Activated CD8-positive, alpha-beta T cell treated with anti-CD3 and anti-CD28 coated beads, Interleukin-2, amount 10 ng/mL, durations not matched to agents 7 days and 5 days (primary cell): ENCODE measurements at regions not wholly inside any gene's neighbourhood (a gene's known extent, or its start where the extent isn't known, plus 50 kb on each side); places are given as distances from the start of the nearest gene placed in this dataset.

Experiments
- ATAC-seq: fragments of 150-1000 bp; cut with Tn5 transposase; one replicate; pipeline ENCODE4 v1.10.0; 2021; ENCODE audit warnings: moderate library complexity
- CTCF ChIA-PET: fragments of 350-600 bp; sonication (Branson Sonifier 250); formaldehyde crosslinking; loops from one replicate; lab custom pipeline; 2021; ENCODE audit warnings: antibody characterized with exemption; lab: Charles Lee
- POLR2A ChIA-PET: fragments of 350-600 bp; sonication (Branson Sonifier 250); formaldehyde crosslinking; loops from one replicate; lab custom pipeline; 2021; ENCODE audit warnings: antibody characterized with exemption; lab: Charles Lee
- DNase-seq: peaks from one replicate; pipeline ENCODE4 v3.0.0-alpha.2; 2020
- H3K27ac Mint-ChIP-seq: one replicate; pipeline ENCODE4 v1.8.0; 2021; ENCODE audit warnings: mild to moderate bottlenecking, mixed read lengths
- H3K27me3 Mint-ChIP-seq: one replicate; pipeline ENCODE4 v1.8.0; 2021; ENCODE audit warnings: low read depth, mixed read lengths
- H3K36me3 Mint-ChIP-seq: one replicate; pipeline ENCODE4 v1.8.0; 2021; ENCODE audit warnings: low read depth, mixed read lengths
- H3K4me1 Mint-ChIP-seq: one replicate; pipeline ENCODE4 v1.8.0; 2021; ENCODE audit warnings: low read depth, mixed read lengths
- H3K4me3 Mint-ChIP-seq: one replicate; pipeline ENCODE4 v1.8.0; 2021; ENCODE audit warnings: mild to moderate bottlenecking, mixed read lengths
- H3K9me3 Mint-ChIP-seq: one replicate; pipeline ENCODE4 v1.8.0; 2022; ENCODE audit warnings: mixed read lengths; ENCODE audit not compliant: insufficient read depth

DNA sequence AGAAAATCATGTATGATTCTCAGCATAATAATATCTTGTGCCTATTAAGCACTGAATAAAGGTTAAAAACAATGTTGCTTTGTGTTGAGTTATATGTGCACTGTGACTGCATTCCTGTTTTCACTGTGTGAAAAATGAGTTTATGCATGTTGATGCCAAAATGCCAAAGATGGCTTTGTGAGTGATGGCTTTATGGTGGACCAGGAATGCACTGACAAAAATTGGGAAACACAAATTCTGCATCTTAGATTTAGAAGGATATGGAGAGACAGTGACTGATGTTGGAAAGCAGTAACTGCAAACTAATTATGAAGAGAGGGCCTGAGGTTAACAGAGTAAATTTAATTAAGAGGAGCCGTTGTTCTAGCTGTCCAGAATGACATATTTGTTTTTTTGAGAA, 440.4 kb downstream of the KIF20B start:
- H3K4me3 Mint-ChIP-seq: no peak overlapping the region
- DNase-seq (no peak), ATAC-seq (no peak)
- H3K36me3 Mint-ChIP-seq: no peaks in the 10 kb centered on the region
- ChIA-PET POLR2A (no interaction called here), CTCF (no interaction called here)
- no peaks in the 10 kb centered on the region for H3K27me3 Mint-ChIP-seq
- no peak overlapping the region for H3K27ac Mint-ChIP-seq
- H3K9me3 Mint-ChIP-seq: peaks cover 4% of the 10 kb centered on the region
- no peaks in the 10 kb centered on the region for H3K4me1 Mint-ChIP-seq

DNA sequence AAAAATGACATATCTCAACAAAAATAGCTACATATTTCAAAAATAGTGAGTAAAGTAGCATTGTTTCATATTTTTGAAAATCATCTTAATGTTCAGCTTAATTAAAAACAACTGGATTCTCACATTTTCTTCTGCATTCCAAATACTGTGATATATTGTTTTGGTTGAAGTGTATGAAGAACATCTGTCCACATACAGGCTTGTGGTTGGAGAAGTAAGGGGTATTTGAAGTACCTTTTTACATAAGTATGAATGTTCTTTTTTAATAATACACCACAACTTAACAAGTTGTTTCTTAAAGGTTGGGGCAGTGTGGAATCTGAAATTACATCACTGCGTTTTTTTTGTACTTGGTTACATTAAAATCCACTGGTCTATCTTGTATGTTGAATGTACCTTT, 442.5 kb downstream of the KIF20B start:
- Mint-ChIP-seq H3K9me3 (no peaks in the 10 kb centered on the region), H3K4me3 (no peak overlapping the region), H3K27ac (no peak overlapping the region), H3K36me3 (no peaks in the 10 kb centered on the region), H3K27me3 (peaks cover 2% of the 10 kb centered on the region), H3K4me1 (no peaks in the 10 kb centered on the region)
- no peak for DNase-seq
- no peak for ATAC-seq
- ChIA-PET CTCF (interaction anchor here (1.1 kb wide), 1 partner anchor 65 kb away, joined by 3 read pairs; no protein-coding TSS in a partner anchor), POLR2A (no interaction called here)

DNA sequence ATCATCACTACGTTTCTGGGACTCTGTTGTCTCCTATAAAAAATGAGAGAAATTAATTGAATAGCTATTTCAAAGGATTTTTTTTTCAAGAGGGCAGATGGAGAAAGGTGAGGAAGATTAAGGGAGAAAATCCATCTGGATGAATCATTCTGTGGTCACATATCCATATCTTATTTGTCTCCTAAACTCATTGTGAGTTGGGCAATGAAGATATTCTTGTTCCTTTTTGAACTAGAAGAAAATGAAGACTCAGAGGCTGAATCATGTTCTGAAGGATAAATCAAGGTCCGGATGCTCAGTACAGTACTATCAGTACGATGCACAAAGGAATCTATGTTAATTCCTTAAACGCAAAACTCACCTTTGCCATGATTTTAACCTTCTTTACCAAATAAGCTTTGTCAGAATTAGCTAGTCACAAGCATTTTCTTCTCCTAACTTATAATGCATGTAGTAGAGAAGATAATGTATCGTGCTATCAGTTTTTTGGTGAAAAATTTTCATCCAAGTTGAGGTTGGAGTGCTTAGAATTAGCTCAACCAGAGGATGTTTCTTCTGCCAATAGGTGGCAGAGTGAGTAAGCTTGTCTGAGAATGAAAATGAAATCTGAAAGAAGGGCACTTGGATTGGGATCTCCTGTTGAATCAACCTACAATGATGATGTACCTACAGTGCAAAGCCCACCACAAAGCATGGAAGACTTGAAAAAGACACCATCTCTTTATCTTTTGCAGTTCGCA, 446.9 kb downstream of the KIF20B start:
- Mint-ChIP-seq H3K4me1 (no peaks in the 10 kb centered on the region), H3K4me3 (no peak overlapping the region), H3K27me3 (peaks cover 2% of the 10 kb centered on the region), H3K27ac (no peak overlapping the region), H3K36me3 (no peaks in the 10 kb centered on the region), H3K9me3 (no peaks in the 10 kb centered on the region)
- ChIA-PET CTCF (interaction anchor here (0.7 to 1.5 kb wide), 3 partner anchors 14 to 715 kb away, joined by 3 to 5 read pairs (median 3); no protein-coding TSS in a partner anchor), POLR2A (no interaction called here)
- DNase-seq: no peak
- no peak for ATAC-seq

DNA sequence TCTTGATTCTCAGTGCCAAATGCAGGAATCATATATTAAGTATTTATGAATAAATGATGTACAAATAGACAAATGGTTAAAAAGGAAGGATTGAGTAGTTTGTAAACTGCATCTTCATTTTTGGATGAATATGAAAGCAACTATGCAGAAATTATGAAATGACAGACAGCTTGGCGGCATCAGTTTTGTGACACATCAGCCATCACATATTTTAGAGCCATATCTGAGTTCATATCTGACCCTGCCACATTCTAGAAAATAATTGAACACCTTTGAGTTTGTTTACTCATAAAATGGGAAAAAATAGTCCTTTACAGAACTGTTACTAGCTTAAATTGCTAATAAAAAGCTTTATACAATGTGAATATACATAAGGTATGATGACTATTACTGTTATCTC, 448.2 kb downstream of the KIF20B start:
- DNase-seq (no peak), ATAC-seq (no peak)
- Mint-ChIP-seq H3K27ac (no peak overlapping the region), H3K4me3 (no peak overlapping the region), H3K27me3 (peaks cover 2% of the 10 kb centered on the region), H3K36me3 (no peaks in the 10 kb centered on the region), H3K4me1 (no peaks in the 10 kb centered on the region), H3K9me3 (no peaks in the 10 kb centered on the region)
- POLR2A ChIA-PET: no interaction called here
- CTCF ChIA-PET: no interaction called here

DNA sequence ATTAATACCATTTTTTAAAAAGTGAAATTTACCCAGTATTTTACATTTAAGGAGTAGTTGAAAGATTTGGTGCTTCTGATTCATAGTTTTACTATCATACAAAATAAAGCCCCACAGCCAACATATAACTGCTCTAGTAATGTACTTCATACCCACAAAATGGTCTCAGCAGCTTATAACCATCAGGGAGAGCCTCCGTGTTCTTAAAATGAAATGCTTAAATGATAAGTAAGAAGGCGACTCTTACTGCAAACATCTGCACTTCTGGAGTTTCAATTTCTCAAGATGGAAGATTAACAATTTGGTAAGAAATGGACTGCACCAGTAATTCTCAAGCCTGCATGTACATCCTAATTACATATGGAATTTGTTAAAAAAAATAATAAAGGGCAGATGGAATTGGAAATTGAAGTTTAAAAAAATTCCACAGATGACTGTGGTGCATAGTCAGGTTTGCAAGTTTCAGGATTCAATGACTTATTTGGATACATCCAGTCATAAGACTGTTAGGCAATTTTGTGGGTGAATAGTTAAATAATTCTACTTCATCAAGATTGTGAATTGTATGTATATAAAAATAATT, 461.0 kb downstream of the KIF20B start:
- peaks cover 3% of the 10 kb centered on the region for H3K9me3 Mint-ChIP-seq
- no peaks in the 10 kb centered on the region for H3K27me3 Mint-ChIP-seq
- no peak for ATAC-seq
- DNase-seq: no peak
- no peaks in the 10 kb centered on the region for H3K36me3 Mint-ChIP-seq
- H3K27ac Mint-ChIP-seq: no peak overlapping the region
- ChIA-PET POLR2A (no interaction called here), CTCF (no interaction called here)
- no peaks in the 10 kb centered on the region for H3K4me1 Mint-ChIP-seq
- no peak overlapping the region for H3K4me3 Mint-ChIP-seq

DNA sequence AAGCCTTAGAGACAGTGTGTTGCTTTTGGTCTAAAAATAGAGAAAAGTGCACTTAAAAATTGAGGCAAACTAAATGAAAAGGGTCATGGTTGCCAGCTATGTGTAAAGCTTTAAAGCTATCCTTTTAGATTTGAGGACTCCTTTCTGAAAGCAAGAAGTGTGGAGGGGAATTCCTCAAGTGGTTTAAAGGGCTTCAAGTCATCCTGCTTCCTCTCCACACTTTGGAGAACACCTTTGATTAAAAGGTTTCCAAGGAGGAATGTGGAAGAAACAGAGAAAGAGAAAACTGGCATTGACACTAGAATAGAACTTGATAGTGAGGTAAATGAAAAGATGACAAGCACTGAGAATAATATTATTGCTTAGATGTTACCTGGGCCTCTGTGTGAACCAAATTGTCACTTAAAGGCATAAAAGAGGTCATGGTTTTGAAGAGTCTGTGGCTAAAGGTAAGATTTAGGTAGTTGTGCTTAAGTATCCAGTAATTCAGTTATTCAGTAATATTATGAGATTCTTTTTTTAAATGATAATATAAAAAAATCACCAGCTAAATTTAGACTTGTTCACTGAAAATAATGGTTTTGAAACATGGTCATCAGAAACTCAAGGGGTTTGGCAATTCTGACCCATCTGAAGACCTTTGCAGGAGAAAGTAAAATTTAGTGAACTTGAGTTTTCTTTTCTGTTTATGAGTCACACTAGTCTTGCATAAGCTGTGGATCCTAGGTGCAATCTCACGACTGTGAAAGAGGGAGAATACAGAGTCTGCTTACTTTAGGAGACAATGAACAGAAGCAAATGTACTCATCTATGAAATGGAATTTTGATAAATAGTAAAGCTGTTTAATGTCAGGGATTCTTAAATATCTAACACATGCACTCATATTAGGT, 466.0 kb downstream of the KIF20B start:
- Mint-ChIP-seq H3K4me3 (no peak overlapping the region), H3K27me3 (no peaks in the 10 kb centered on the region), H3K36me3 (no peaks in the 10 kb centered on the region), H3K4me1 (no peaks in the 10 kb centered on the region), H3K9me3 (no peaks in the 10 kb centered on the region), H3K27ac (no peak overlapping the region)
- ChIA-PET POLR2A (no interaction called here), CTCF (no interaction called here)
- no peak for ATAC-seq
- no peak for DNase-seq

DNA sequence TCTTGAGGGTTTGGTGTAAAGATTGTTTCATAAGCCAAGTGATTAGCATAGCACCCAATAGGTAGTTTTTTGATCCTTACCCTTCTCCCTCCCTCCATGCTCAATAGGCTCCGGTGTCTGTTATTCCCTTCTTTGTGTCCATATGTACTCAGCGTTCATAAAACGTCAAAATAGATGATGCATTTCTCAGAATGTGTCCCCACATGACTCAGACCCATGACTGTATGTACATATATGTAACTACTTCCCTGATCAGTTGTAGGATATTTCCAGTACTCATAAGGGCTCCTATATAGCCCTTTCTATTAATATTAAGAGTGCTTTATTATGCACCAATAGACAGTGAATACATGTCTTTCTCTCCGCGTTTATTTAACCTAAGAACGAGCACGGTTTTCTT, 466.9 kb downstream of the KIF20B start:
- ATAC-seq: no peak
- no peaks in the 10 kb centered on the region for H3K27me3 Mint-ChIP-seq
- H3K36me3 Mint-ChIP-seq: no peaks in the 10 kb centered on the region
- no peak overlapping the region for H3K27ac Mint-ChIP-seq
- CTCF ChIA-PET: no interaction called here
- H3K4me3 Mint-ChIP-seq: no peak overlapping the region
- POLR2A ChIA-PET: no interaction called here
- no peaks in the 10 kb centered on the region for H3K9me3 Mint-ChIP-seq
- no peak for DNase-seq
- H3K4me1 Mint-ChIP-seq: no peaks in the 10 kb centered on the region

DNA sequence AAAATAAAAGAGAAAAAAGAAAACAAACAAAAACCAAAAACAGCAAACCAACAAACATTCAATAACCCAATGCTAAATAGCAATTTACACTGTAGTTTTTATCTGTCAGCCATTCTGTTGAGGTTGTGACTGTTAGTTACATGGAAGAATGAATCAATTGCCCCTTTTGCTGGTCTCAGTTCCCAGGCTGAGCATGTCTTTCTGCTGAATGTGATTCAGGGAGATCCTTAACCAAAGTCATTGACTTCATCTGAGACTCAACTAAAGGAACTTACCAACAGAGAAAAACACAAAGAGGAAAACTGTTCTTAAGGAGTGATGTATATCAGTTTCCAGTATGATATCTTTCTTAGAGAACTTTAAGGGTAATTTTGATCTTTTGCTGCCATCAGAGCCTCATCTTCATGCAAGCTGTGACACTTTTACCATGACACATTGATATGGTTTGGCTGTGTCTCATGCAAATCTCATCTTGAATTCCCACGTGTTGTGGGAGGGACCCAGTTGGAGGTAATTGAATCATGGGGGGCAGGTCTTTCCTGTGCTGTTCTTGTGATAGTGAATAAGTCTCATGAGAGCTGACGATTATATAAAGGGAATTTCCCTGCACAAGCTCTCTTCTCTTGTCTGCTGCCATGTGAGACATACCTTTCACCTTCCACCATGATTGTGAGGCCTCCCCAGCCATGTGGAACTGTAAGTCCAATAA, 469.8 kb downstream of the KIF20B start:
- POLR2A ChIA-PET: no interaction called here
- Mint-ChIP-seq H3K36me3 (no peaks in the 10 kb centered on the region), H3K27ac (no peak overlapping the region), H3K4me1 (no peaks in the 10 kb centered on the region), H3K27me3 (no peaks in the 10 kb centered on the region), H3K4me3 (no peak overlapping the region), H3K9me3 (no peaks in the 10 kb centered on the region)
- CTCF ChIA-PET: no interaction called here
- DNase-seq: no peak
- no peak for ATAC-seq

DNA sequence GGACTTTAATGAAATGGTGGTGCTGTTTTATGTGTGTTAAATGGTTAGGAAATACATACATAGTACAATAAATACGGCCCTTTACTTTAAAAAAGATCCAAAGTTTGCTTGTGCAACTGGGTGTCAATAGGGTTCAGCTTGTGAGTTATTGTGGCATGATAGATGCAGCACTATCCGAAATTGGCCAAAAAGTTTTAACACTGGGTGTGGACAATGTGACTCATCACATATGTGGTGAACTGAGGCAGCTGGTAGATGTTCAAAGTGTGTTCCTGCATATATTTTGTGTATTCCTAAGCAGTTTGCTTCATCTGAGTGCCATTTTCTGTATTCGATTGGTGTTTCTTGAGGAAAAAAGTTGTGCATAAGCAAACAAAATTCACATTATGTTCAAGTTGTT, 473.1 kb downstream of the KIF20B start:
- Mint-ChIP-seq H3K27me3 (no peaks in the 10 kb centered on the region), H3K9me3 (no peaks in the 10 kb centered on the region), H3K4me3 (no peak overlapping the region), H3K36me3 (no peaks in the 10 kb centered on the region), H3K4me1 (no peaks in the 10 kb centered on the region), H3K27ac (no peak overlapping the region)
- no peak for ATAC-seq
- DNase-seq: no peak
- ChIA-PET POLR2A (no interaction called here), CTCF (no interaction called here)

DNA sequence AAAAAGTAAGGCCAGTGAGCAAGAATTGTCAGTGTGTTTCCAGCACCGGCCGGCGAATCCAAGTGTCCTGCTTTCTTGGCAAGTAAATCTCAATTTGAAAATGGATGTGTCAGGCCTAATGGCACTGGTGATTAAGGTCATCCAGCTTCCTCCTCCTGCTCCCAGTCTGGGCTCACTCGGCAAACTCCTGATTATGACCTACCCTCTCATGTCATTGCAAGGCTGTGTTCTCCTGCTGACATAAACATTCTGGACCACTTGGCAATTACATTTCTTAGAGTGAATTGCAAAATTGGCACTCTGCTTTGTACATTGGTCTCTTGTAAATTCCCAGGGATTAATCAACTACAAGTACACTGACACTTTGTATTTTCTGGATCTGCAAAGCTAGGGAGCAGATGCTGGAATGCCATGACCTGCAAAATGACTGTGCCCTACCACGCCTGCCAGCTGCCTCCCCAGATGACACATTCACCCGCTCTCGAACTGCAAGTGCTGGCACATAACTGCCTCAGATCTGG, 473.8 kb downstream of the KIF20B start:
- no peaks in the 10 kb centered on the region for H3K36me3 Mint-ChIP-seq
- ATAC-seq: no peak
- H3K4me3 Mint-ChIP-seq: no peak overlapping the region
- no peaks in the 10 kb centered on the region for H3K27me3 Mint-ChIP-seq
- no peaks in the 10 kb centered on the region for H3K9me3 Mint-ChIP-seq
- H3K27ac Mint-ChIP-seq: no peak overlapping the region
- ChIA-PET CTCF (no interaction called here), POLR2A (no interaction called here)
- no peaks in the 10 kb centered on the region for H3K4me1 Mint-ChIP-seq
- no peak for DNase-seq

DNA sequence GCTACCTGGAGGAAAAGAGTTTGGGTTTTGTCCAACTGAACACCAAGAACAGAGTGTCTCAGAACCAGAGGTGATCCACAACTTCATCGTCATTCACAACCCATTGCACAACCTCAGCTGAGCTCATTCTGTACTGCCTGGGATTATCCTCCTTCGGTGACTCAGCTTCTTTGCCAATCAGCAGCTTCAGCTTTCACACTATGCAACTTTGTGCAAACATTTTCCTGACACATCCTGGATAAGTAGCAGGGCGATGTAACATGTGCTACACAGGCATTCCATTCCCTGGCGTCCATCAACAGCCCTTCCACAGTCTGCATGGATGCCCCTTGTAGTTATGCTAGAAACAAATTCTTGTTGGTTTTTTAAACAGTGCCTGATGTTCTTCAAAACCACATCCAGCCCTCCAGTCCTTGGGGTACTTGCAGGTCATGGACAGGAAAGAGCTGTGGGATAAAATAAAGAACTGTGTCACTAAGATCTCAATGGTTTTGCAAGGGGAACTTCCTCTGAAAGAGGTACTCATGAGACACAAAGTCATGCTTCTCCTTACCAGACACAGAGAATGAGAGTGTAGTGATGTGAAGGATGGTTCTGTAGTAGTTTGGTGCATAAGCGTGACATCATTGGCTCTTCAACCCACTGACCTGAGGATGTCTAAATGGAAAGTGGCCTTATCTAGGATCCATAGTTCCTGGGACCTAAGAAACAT, 478.5 kb downstream of the KIF20B start:
- CTCF ChIA-PET: no interaction called here
- Mint-ChIP-seq H3K27me3 (no peaks in the 10 kb centered on the region), H3K36me3 (no peaks in the 10 kb centered on the region), H3K4me1 (no peaks in the 10 kb centered on the region), H3K27ac (no peak overlapping the region), H3K9me3 (no peaks in the 10 kb centered on the region), H3K4me3 (no peak overlapping the region)
- POLR2A ChIA-PET: no interaction called here
- DNase-seq (no peak), ATAC-seq (no peak)
